ENCODE measurements at regions not wholly inside any gene's neighbourhood (a gene's known extent, or its start where the extent isn't known, plus 50 kb on each side); places are given as distances from the start of the nearest gene placed in this dataset.
A peak's percentile ranks its signal among the peaks of the same experiment; 100 is the strongest.

DNA sequence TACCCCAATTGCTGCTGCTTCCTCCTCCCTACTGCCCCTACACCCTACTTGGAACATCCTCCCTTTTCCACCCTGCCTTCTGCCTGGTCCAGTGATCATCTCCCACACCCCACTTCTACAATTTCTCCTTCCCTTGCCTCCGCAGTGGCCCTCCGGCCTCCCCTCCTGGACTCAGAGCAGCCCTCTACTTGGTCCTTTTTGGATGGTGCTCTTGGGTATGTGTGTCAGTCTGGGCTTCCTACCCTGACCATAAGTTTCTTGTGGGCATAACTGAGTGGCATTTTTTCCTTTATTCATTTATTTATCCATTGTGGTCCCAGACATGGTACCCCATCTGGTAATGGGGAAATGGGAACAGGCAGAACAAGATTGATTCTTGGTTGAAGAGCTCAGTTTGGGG, 111.4 kb upstream of the NAV2 start:
- Histone ChIP-seq H3K9me3 (ENCODE audit: control insufficient read depth, insufficient read depth, low read length) (no peaks in the 10 kb centered on the region), H2BK120ac (ENCODE audit: low read depth, low read length) (0 out of 2 replicates have a peak overlapping the region, but pooled peaks have one; percentile 23), H2BK15ac (ENCODE audit: low read depth, low read length) (no peak overlapping the region), H3K4me1 (ENCODE audit: control insufficient read depth, insufficient read depth, low read length) (peaks cover 27% of the 10 kb centered on the region), H3K79me1 (ENCODE audit: low read depth in 1 of 2, low read length in 2 of 2) (peaks cover 0 to 7% of the 10 kb centered on the region in 2 experiments; a peak in 1 of 4 replicates), H3K27me3 (ENCODE audit: control insufficient read depth, insufficient read depth, low read length) (no peaks in the 10 kb centered on the region), H3K18ac (ENCODE audit: low read depth, low read length) (no peak overlapping the region), H3K9me1 (ENCODE audit: insufficient read depth, low read length) (peaks cover 23% of the 10 kb centered on the region), H4K91ac (ENCODE audit: insufficient read depth, low read depth, low read length) (no peak overlapping the region), H3K4me3 (ENCODE audit: insufficient read depth, low read depth, low read length) (no peak overlapping the region), H3K14ac (replicated peaks; ENCODE audit: low read depth, low read length) (no peak overlapping the region), H2AK9ac (replicated peaks; ENCODE audit: low read depth, low read length, poor library complexity) (no peak overlapping the region), H2AK5ac (ENCODE audit: low read depth, low read length) (no peak overlapping the region), H3K27ac (ENCODE audit: insufficient read depth, low read length) (no peak overlapping the region), H3K56ac (ENCODE audit: extremely low read depth, insufficient read depth, low read length) (no peak overlapping the region), H4K20me1 (ENCODE audit: insufficient read depth, low read length) (no peaks in the 10 kb centered on the region), H3K4ac (ENCODE audit: low read depth, low read length) (no peak overlapping the region), H2AFZ (replicated peaks; ENCODE audit: low read length, poor library complexity) (no peak overlapping the region), H3K4me2 (ENCODE audit: low read depth, low read length) (no peak overlapping the region), H4K8ac (ENCODE audit: low read depth in 2 of 2, low read length in 2 of 2) (no peak overlapping the region), H3K23ac (ENCODE audit: low read depth, low read length) (no peak overlapping the region), H4K5ac (ENCODE audit: low read depth, low read length) (no peak overlapping the region), H3K9ac (ENCODE audit: low read depth, low read length) (no peak overlapping the region), H2BK5ac (ENCODE audit: low read depth, low read length, poor library complexity, severe bottlenecking) (no peak overlapping the region), H3K36me3 (ENCODE audit: control insufficient read depth, insufficient read depth, low read length) (no peaks in the 10 kb centered on the region), H2BK20ac (ENCODE audit: low read depth, low read length) (peak overlapping the region; percentile 9; the same call in 1 of the 2 replicates)
- ATAC-seq (ENCODE audit: low read depth) (no peak), DNase-seq (no peak)
- CTCF ChIA-PET: interaction anchor here (0.7 kb wide), 1 partner anchor 124 kb away, joined by 3 read pairs; no protein-coding TSS in a partner anchor
- dilution Hi-C loops (cut with HindIII; ENCODE audit: low sequenced_read_pairs, unreplicated experiment) (no loop called here), in situ Hi-C loops (cut with MboI; ENCODE audit: low sequenced_read_pairs) (no loop called here), intact Hi-C loops (cut with micrococcal nuclease) (no loop called here)
- TF ChIP-seq MAFK (IDR thresholded peaks at IDR 0.05; ENCODE audit: low read depth, low read length): no peak
- POLR2A ChIA-PET (ENCODE audit: unreplicated experiment): no interaction called here
- no CpG with 5 or more reads among the region's 2 CpGs for WGBS, 2 experiments (ENCODE audit: extremely low coverage in 2 of 2, insufficient read length in 1 of 2)
- BruUV-seq (replicated peaks): no TSS peak
